Mesothelial cell of epicardium (in vitro differentiated cells): ENCODE measurements at regions not wholly inside any gene's neighbourhood (a gene's known extent, or its start where the extent isn't known, plus 50 kb on each side); places are given as distances from the start of the nearest gene placed in this dataset.

Experiments used
- DNase-seq, 2 experiments: peaks; one replicate each; pipeline ENCODE4 v3.0.0; 2021; ENCODE audit warnings: low spot score in 2 of 2; ENCODE audit not compliant: unreplicated experiment in 2 of 2
- H3K27ac Mint-ChIP-seq: 2 replicates; pipeline ENCODE4 v1.8.0; 2021; ENCODE audit warnings: mixed read lengths
- H3K27me3 Mint-ChIP-seq: 2 replicates; pipeline ENCODE4 v1.8.0; 2021; ENCODE audit warnings: low read depth, mixed read lengths
- H3K36me3 Mint-ChIP-seq: 2 replicates; pipeline ENCODE4 v1.8.0; 2021; ENCODE audit warnings: mixed read lengths
- H3K4me1 Mint-ChIP-seq: 2 replicates; pipeline ENCODE4 v1.8.0; 2021; ENCODE audit warnings: mixed read lengths
- H3K4me3 Mint-ChIP-seq: 2 replicates; pipeline ENCODE4 v1.8.0; 2021; ENCODE audit warnings: mild to moderate bottlenecking, moderate library complexity, mixed read lengths
- H3K9me3 Mint-ChIP-seq: 2 replicates; pipeline ENCODE4 v1.8.0; 2021; ENCODE audit warnings: mixed read lengths
- TF ChIP-seq, protein P1 (sequence below): fragments of 200-600 bp; sonication (generic); IDR thresholded peaks from one replicate; pipeline ENCODE4 v1.5.0; 2021; ENCODE audit warnings: antibody characterized with exemption; ENCODE audit not compliant: unreplicated experiment

DNA sequence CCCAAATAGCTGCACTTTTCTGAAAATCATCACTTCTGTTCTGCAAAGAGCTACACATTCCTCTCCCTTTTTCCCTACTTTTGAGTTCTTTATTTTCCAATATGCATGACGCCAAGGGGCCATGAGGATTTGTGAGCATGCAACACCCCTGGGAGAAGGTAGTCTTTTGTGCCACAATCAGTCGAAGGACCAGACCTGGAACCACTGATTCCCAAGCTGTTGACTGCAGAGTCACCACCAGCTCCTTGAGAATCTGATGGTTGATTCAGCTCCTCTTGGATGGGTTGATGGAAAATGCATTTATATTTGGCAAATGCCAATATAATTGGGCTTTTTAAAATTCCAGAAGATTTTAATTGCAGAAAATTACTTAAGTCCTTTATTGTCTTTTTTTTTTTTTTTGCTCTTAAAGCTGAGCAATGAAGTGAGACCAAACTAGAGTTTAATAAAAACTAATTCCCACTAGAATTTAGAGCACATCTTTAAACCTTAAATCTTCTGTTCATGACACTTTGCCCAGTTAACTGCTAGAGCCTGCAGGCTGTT lies 554.1 kb downstream of the TNS3 start:
- Mint-ChIP-seq H3K36me3 (no peaks in the 10 kb centered on the region), H3K4me3 (no peak overlapping the region), H3K4me1 (peaks cover 28% of the 10 kb centered on the region), H3K27ac (no peak overlapping the region), H3K9me3 (peaks cover 5% of the 10 kb centered on the region), H3K27me3 (no peaks in the 10 kb centered on the region)
- no peak for DNase-seq
- TF ChIP-seq, protein P1, sequence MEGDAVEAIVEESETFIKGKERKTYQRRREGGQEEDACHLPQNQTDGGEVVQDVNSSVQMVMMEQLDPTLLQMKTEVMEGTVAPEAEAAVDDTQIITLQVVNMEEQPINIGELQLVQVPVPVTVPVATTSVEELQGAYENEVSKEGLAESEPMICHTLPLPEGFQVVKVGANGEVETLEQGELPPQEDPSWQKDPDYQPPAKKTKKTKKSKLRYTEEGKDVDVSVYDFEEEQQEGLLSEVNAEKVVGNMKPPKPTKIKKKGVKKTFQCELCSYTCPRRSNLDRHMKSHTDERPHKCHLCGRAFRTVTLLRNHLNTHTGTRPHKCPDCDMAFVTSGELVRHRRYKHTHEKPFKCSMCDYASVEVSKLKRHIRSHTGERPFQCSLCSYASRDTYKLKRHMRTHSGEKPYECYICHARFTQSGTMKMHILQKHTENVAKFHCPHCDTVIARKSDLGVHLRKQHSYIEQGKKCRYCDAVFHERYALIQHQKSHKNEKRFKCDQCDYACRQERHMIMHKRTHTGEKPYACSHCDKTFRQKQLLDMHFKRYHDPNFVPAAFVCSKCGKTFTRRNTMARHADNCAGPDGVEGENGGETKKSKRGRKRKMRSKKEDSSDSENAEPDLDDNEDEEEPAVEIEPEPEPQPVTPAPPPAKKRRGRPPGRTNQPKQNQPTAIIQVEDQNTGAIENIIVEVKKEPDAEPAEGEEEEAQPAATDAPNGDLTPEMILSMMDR: no peak

DNA sequence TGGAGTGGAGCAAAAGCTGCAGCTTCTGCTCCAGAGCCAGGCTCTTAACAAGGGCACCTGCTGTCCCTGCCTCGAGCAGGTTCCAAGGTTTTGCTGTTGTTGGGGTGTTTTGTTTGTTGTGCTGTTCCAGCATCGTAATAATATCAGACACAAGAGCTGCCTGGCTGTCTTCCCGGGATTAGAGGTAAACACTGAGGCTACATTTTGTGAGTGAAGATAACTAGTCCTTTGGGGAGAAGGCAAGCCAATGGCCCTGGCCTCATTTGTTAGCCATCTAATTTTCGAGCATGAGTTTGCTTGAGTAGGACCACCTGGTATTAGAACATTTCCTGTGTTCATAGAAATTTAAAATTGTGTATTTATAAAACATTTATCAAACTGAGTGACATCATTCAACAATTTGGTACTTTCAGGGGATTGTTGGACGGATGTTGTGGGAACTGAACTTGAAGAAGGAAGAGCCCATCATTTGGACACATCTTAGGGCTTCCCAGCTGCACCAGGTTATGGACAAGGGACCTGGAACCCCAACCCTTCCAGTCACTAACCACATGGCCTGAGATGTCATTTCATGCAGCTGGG lies 555.0 kb downstream of the TNS3 start:
- peaks cover 23% of the 10 kb centered on the region for H3K4me1 Mint-ChIP-seq
- H3K27me3 Mint-ChIP-seq: no peaks in the 10 kb centered on the region
- no peak overlapping the region for H3K4me3 Mint-ChIP-seq
- H3K9me3 Mint-ChIP-seq: peaks cover 5% of the 10 kb centered on the region
- no peaks in the 10 kb centered on the region for H3K36me3 Mint-ChIP-seq
- DNase-seq: no peak
- TF ChIP-seq, protein P1: no peak
- no peak overlapping the region for H3K27ac Mint-ChIP-seq

DNA sequence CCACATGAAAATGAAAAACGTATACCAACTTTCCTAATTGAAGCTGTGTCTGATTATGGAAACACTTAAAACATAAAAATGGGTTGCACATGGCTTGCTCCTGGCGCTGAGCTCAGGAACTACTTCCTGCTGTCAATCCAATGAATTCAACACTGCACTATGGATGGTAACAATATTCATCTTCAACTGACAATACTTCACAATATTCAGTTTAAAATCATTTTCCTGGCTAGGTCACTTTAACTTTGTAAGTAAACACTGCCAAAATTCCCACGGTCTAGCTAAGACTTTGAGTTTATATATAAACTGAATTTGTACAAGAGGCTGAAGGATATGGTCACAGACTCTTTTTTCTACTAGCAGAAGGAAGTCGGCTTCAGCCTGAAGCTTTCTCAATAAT lies 556.9 kb downstream of the TNS3 start:
- Mint-ChIP-seq H3K9me3 (peaks cover 5% of the 10 kb centered on the region), H3K27me3 (no peaks in the 10 kb centered on the region), H3K4me1 (peaks cover 17% of the 10 kb centered on the region), H3K36me3 (no peaks in the 10 kb centered on the region), H3K27ac (no peak overlapping the region), H3K4me3 (no peak overlapping the region)
- TF ChIP-seq, protein P1: no peak
- no peak for DNase-seq

DNA sequence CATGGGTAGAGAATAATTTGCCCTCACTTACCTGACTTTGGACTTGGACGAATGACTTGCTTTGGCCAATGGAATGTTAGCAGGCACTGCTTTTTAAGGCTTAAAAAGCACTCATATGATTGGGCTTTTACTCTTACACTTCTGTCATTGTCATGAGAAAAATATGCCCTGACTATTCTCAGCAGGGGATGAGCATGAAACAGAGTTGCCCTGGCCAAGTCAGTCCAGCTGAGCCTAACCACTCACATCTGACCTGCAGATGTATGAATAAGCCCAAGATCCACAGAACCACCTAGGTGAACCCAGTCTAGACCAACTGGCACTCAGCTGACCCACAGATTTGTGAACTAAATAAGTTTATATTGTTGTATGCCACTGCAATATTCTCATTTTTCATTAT lies 573.5 kb downstream of the TNS3 start:
- DNase-seq: no peak
- Mint-ChIP-seq H3K27ac (no peak overlapping the region), H3K9me3 (peaks cover 28% of the 10 kb centered on the region), H3K4me3 (no peak overlapping the region), H3K4me1 (peaks cover 2% of the 10 kb centered on the region), H3K27me3 (no peaks in the 10 kb centered on the region), H3K36me3 (peaks cover 8% of the 10 kb centered on the region)
- TF ChIP-seq, protein P1: no peak

DNA sequence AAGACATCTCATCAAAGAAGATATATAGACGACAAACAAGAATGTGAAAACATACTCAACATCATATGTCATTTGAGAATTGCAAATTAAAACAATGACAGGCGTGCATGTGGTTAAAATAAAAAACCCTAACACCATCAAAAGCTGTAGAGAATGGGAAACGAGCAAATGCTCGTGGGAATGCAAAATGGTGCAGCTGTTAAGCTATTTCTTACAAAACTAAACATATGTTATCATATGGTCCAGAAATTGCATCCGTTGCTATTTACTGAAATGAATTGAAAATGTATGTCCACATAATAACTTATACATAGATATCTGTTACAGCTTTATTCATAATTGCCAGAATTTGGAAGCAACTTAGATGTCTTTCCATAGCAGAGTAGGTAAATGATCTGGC lies 574.4 kb downstream of the TNS3 start:
- TF ChIP-seq, protein P1: no peak
- peaks cover 35% of the 10 kb centered on the region for H3K9me3 Mint-ChIP-seq
- H3K27ac Mint-ChIP-seq: no peak overlapping the region
- peaks cover 11% of the 10 kb centered on the region for H3K36me3 Mint-ChIP-seq
- H3K4me1 Mint-ChIP-seq: peaks cover 2% of the 10 kb centered on the region
- no peak overlapping the region for H3K4me3 Mint-ChIP-seq
- H3K27me3 Mint-ChIP-seq: no peaks in the 10 kb centered on the region
- DNase-seq: no peak
